ENCODE measurements at regions not wholly inside any gene's neighbourhood (a gene's known extent, or its start where the extent isn't known, plus 50 kb on each side); places are given as distances from the start of the nearest gene placed in this dataset.

GRCh38 chr16:24414534-24414933 is 124.8 kb upstream of the RBBP6 start:
- no peak for ATAC-seq

GRCh38 chr16:24418733-24419132 is 120.6 kb upstream of the RBBP6 start:
- ATAC-seq, result no peak

- ATAC-seq, result no peak
These were observed 116.1 kb upstream of the RBBP6 start for GRCh38 chr16:24423312-24423711.

- ATAC-seq, result no peak
These were observed 115.0 kb upstream of the RBBP6 start for GRCh38 chr16:24424364-24424763.

GRCh38 chr16:24427840-24428239 is 111.5 kb upstream of the RBBP6 start:
- ATAC-seq, result no peak

- no peak for ATAC-seq
These were observed 110.6 kb upstream of the RBBP6 start for GRCh38 chr16:24428756-24429155.

- no peak for ATAC-seq
These were observed 108.2 kb upstream of the RBBP6 start for GRCh38 chr16:24430954-24431760.

- ATAC-seq, result no peak
These were observed 105.7 kb upstream of the RBBP6 start for GRCh38 chr16:24433706-24434105.

GRCh38 chr16:24440306-24440705 is 99.1 kb upstream of the RBBP6 start:
- no peak for ATAC-seq

GRCh38 chr16:24442631-24443030 is 96.7 kb upstream of the RBBP6 start:
- no peak for ATAC-seq

- ATAC-seq, result no peak
These were observed 94.2 kb upstream of the RBBP6 start for GRCh38 chr16:24445216-24445615.

- ATAC-seq, result no peak
These were observed 93.2 kb upstream of the RBBP6 start for GRCh38 chr16:24446189-24446588.

GRCh38 chr16:24452724-24453123 is 86.6 kb upstream of the RBBP6 start:
- no peak for ATAC-seq

- no peak for ATAC-seq
These were observed 76.0 kb upstream of the RBBP6 start for GRCh38 chr16:24463196-24463945.

- ATAC-seq, result no peak
These were observed 67.6 kb upstream of the RBBP6 start for GRCh38 chr16:24471561-24472350.

GRCh38 chr16:24477492-24477891 is 61.9 kb upstream of the RBBP6 start:
- no peak for ATAC-seq

- ATAC-seq, result no peak
These were observed 61.0 kb upstream of the RBBP6 start for GRCh38 chr16:24478401-24478800.

- ATAC-seq, result peak; percentile 10
These were observed 56.6 kb upstream of the RBBP6 start for GRCh38 chr16:24482681-24483202.

- no peak for ATAC-seq
These were observed 51.3 kb upstream of the RBBP6 start for GRCh38 chr16:24488045-24488444.
